Tibial artery (tissue), 4 donors: ENCODE measurements at regions not wholly inside any gene's neighbourhood (a gene's known extent, or its start where the extent isn't known, plus 50 kb on each side); places are given as distances from the start of the nearest gene placed in this dataset.

Experiments
- DNase-seq, 2 donors: peaks; one replicate each; pipeline ENCODE4 v3.0.0-alpha.2; 2019
- H3K27ac ChIP-seq, 2 donors: fragments of 200-600 bp; sonication (generic) in 1 of 2; 1 replicate in 1 of 2; 2 replicates in 1 of 2; pipeline ENCODE4 v1.5.1; 2018 to 2019; ENCODE audit warnings: mild to moderate bottlenecking in 1 of 2
- H3K27me3 ChIP-seq, 2 donors: fragments of 200-600 bp; sonication (generic) in 1 of 2; one replicate each; pipeline versions ENCODE4 v1.5.1 to v1.6.0; 2016 to 2019
- H3K36me3 ChIP-seq, 3 donors: fragments of 200-600 bp; sonication (generic) in 2 of 3; one replicate each; pipeline ENCODE4 v1.5.1; 2016 to 2019; ENCODE audit warnings: mild to moderate bottlenecking in 2 of 3
- H3K4me1 ChIP-seq, 4 donors: fragments of 200-600 bp; sonication (generic) in 2 of 4; 1 replicate in 3 of 4; 2 replicates in 1 of 4; pipeline ENCODE4 v1.5.1; 2016 to 2019
- H3K4me3 ChIP-seq, 2 donors: fragments of 200-600 bp; sonication (generic) in 1 of 2; 1 replicate in 1 of 2; 2 replicates in 1 of 2; pipeline ENCODE4 v1.5.1; 2018 to 2019; ENCODE audit warnings: mild to moderate bottlenecking in 2 of 2
- H3K9me3 ChIP-seq, 3 donors: fragments of 200-600 bp; sonication (generic) in 1 of 3; one replicate each; pipeline ENCODE4 v1.5.1; 2016 to 2019
- intact Hi-C: fragments of 100-400 bp; cut with DNase I; formaldehyde crosslinking; loops from one replicate; pipeline ENCODE4 v1.15.0; 2023; ENCODE audit warnings: low total_unique reads
- TF ChIP-seq, protein P1 (sequence below), 2 experiments: fragments of 200-600 bp in 1 of 2; fragments of 450-650 bp in 1 of 2; IDR thresholded peaks; one replicate each; pipeline ENCODE4 v1.5.1; 2017 to 2019; ENCODE audit warnings: antibody characterized with exemption in 2 of 2, mild to moderate bottlenecking in 1 of 2, moderate library complexity in 1 of 2

DNA sequence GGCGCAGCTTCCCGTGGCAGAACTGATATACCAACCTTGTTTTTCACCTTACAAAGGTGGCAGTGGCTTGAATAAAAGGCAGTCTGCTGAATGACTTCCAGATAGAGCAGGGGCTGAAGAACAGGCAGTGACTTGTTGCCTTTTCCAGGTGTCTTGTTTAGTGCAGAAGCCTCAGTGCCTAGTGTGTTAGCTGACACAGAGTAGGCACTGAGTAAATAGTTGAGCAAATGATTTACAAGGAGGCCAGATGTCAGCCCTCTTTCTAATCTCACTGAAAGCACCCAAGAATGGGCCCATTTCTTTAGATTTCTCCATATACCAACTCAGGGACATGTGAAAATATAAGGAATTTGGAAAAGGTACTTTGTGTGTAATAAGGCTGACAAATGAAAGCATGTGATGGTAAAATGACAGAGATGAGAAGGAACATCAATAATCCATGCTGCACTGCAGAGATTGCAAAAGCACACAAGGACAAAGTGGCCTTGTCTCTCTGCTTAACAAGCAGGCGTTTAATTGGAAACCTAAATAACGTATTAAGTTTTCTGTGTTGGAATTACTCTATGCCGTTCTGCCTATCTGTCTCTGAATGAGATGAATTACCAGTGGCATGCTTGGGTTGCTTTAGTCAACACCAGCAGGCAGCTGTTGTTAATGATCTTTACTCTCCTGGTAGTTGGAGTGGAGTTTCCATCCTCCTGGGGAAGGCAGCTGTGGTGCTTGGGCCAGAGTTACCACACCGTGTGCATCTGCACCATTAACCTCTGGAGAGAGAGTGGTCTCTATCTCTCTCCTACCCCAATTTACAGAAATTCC lies 360.1 kb upstream of the C9orf72 start:
- Histone ChIP-seq H3K9me3 (no peaks in the 10 kb centered on the region), H3K4me1 (no peaks in the 10 kb centered on the region), H3K27me3 (no peaks in the 10 kb centered on the region), H3K27ac (no peak overlapping the region), H3K36me3 (no peaks in the 10 kb centered on the region), H3K4me3 (no peak overlapping the region)
- TF ChIP-seq, protein P1, sequence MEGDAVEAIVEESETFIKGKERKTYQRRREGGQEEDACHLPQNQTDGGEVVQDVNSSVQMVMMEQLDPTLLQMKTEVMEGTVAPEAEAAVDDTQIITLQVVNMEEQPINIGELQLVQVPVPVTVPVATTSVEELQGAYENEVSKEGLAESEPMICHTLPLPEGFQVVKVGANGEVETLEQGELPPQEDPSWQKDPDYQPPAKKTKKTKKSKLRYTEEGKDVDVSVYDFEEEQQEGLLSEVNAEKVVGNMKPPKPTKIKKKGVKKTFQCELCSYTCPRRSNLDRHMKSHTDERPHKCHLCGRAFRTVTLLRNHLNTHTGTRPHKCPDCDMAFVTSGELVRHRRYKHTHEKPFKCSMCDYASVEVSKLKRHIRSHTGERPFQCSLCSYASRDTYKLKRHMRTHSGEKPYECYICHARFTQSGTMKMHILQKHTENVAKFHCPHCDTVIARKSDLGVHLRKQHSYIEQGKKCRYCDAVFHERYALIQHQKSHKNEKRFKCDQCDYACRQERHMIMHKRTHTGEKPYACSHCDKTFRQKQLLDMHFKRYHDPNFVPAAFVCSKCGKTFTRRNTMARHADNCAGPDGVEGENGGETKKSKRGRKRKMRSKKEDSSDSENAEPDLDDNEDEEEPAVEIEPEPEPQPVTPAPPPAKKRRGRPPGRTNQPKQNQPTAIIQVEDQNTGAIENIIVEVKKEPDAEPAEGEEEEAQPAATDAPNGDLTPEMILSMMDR (IDR thresholded peaks at IDR 0.05): no peak
- intact Hi-C loops: no loop called here
- DNase-seq: no peak

DNA sequence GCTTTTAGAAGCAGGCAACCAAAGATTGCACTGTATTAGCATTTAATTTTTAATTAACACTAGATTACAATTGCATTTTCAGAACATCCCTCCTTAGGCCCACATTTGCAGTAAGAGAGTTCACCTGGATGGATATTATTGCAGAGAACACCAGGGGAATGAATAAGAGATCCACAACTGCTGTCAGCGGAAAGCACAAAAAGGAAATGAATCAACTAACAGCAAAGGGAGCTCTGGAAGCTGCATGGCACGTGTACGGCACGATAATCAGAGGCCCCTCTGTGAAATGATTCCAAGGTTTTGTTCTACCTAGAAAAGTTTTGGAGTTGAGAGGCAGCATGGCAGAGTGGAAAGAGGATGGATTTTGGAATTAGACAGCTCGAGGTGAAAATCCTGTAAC lies 361.2 kb upstream of the C9orf72 start:
- Histone ChIP-seq H3K4me1 (no peaks in the 10 kb centered on the region), H3K9me3 (no peaks in the 10 kb centered on the region), H3K27me3 (no peaks in the 10 kb centered on the region), H3K27ac (no peak overlapping the region), H3K36me3 (no peaks in the 10 kb centered on the region), H3K4me3 (no peak overlapping the region)
- TF ChIP-seq, protein P1 (IDR thresholded peaks at IDR 0.05): no peak
- DNase-seq: no peak
- intact Hi-C loops: no loop called here

DNA sequence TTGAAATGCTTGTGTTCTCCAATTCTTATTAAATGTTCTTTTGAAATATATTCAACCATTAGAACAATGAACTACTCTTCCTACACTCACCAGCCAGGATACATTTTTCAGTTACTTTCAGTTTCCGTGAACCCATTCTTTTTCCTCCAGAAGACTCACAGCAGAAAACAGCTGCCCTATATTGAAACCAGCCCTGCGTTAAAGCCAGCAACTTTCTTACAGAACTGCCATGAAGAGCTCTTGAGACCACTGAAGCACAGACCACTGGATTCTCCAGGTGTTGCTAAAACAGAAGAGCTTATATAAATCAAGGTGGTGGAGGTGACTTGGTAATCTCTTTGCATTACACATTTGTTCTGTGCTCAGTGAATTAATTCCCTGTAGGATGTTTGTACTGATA lies 365.9 kb upstream of the C9orf72 start:
- no peak for DNase-seq
- no peak overlapping the region for H3K27ac ChIP-seq
- no peaks in the 10 kb centered on the region for H3K4me1 ChIP-seq
- TF ChIP-seq, protein P1 (IDR thresholded peaks at IDR 0.05): no peak
- intact Hi-C loops: no loop called here
- H3K27me3 ChIP-seq: no peaks in the 10 kb centered on the region
- H3K9me3 ChIP-seq: no peaks in the 10 kb centered on the region
- H3K36me3 ChIP-seq: no peaks in the 10 kb centered on the region
- no peak overlapping the region for H3K4me3 ChIP-seq

DNA sequence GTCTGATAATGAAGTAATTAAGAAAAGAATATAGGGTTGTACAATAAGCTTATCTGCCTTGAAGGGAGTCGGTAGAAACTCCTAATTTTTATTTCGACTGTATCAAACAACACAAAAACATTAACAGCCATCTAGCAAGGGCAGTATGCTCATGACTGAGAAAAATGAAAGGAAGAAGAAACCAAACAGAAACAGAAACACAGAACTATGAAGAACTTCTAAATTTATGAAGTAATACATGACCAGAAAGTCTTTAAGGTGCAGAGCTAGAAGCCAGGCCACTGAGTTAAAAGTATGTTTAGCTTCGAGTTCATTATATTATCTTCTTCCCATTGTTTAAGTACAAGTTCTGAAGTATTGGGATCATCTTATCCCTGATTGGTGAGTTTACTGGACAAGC lies 367.3 kb upstream of the C9orf72 start:
- Histone ChIP-seq H3K4me1 (no peaks in the 10 kb centered on the region), H3K36me3 (no peaks in the 10 kb centered on the region), H3K27ac (no peak overlapping the region), H3K27me3 (no peaks in the 10 kb centered on the region), H3K9me3 (no peaks in the 10 kb centered on the region), H3K4me3 (no peak overlapping the region)
- TF ChIP-seq, protein P1 (IDR thresholded peaks at IDR 0.05): no peak
- DNase-seq: no peak
- intact Hi-C loops: no loop called here

DNA sequence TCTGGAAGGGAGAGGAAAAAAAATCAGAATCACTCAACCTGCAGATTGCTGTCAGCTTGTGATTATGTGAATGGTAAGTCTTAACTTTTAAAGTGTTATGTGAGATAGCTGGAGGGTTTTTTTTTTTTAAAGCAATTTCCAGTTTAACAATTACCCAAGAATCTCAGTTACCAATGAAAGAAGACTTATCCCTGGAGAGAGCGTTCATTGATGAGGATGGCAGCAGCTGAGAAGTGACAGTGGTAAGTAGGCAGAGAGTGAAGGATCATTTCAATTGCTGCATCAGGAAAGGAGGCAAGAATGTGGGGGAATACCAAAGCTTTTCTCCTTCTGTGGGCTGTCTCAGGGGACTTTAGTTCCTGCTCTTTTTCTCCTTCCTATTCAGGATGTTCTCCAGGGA lies 370.2 kb upstream of the C9orf72 start:
- DNase-seq: no peak
- intact Hi-C loops: no loop called here
- no peak overlapping the region for H3K4me3 ChIP-seq

More for the DNA sequence above, 370.2 kb upstream of the C9orf72 start:
- Histone ChIP-seq H3K4me1 (no peaks in the 10 kb centered on the region), H3K27me3 (no peaks in the 10 kb centered on the region), H3K9me3 (no peaks in the 10 kb centered on the region), H3K27ac (no peak overlapping the region), H3K36me3 (no peaks in the 10 kb centered on the region)
- TF ChIP-seq, protein P1 (IDR thresholded peaks at IDR 0.05): no peak
